Sigmoid colon (tissue), 6 donors: ENCODE measurements at regions not wholly inside any gene's neighbourhood (a gene's known extent, or its start where the extent isn't known, plus 50 kb on each side); places are given as distances from the start of the nearest gene placed in this dataset.

Source experiments
- DNase-seq: peaks from one replicate; pipeline ENCODE4 v3.0.0-alpha.2; 2019
- H3K27ac ChIP-seq, 4 donors: fragments of 200-600 bp; sonication (generic); one replicate each; pipeline ENCODE4 v1.5.1; 2016 to 2019; ENCODE audit warnings: mild to moderate bottlenecking in 1 of 4
- H3K27me3 ChIP-seq, 3 donors: fragments of 200-600 bp; sonication (generic); one replicate each; pipeline ENCODE4 v1.5.1; 2019; ENCODE audit warnings: mild to moderate bottlenecking in 1 of 3
- H3K36me3 ChIP-seq, 4 donors: fragments of 200-600 bp; sonication (generic); one replicate each; pipeline ENCODE4 v1.5.1; 2016 to 2019
- H3K4me1 ChIP-seq, 4 donors: fragments of 200-600 bp; sonication (generic); one replicate each; pipeline ENCODE4 v1.5.1; 2017 to 2019
- H3K4me3 ChIP-seq, 4 donors: fragments of 200-600 bp; sonication (generic); one replicate each; pipeline ENCODE4 v1.5.1; 2017 to 2019; ENCODE audit warnings: mild to moderate bottlenecking in 2 of 4, moderate library complexity in 1 of 4
- H3K9me3 ChIP-seq, 4 donors: fragments of 200-600 bp in 3 of 4; sonication (generic) in 3 of 4; one replicate each; pipeline versions ENCODE4 v1.5.1 to v1.6.1; 2013 to 2019
- EP300 ChIP-seq, 4 donors: sonication (generic); formaldehyde crosslinking; IDR thresholded peaks; one replicate each; pipeline ENCODE4 v1.6.1; 2017; ENCODE audit warnings: antibody characterized with exemption in 4 of 4
- POLR2A ChIP-seq, 2 donors: fragments of 450-650 bp; IDR thresholded peaks; one replicate each; pipeline ENCODE4 v1.6.1; 2016; ENCODE audit warnings: antibody characterized with exemption in 2 of 2, mild to moderate bottlenecking in 2 of 2, moderate library complexity in 2 of 2
- POLR2AphosphoS5 ChIP-seq, 4 donors: sonication (generic); formaldehyde crosslinking; IDR thresholded peaks; one replicate each; pipeline ENCODE4 v1.6.1; 2017; ENCODE audit warnings: antibody characterized with exemption in 4 of 4
- WGBS, 2 donors: extraction: QIAGEN DNeasy Blood & Tissue Kit; methylation state at CpG; one replicate each; pipeline ENCODE4 v1.1.7; 2013; 5-methylcytosine and 5-hydroxymethylcytosine counted together
- intact Hi-C: fragments of 100-400 bp; cut with DNase I; formaldehyde crosslinking; loops from one replicate; pipeline ENCODE4 v1.15.1; 2023
- TF ChIP-seq, protein P1 (sequence below), 4 experiments: fragments of 450-650 bp in 3 of 4; fragments of 200-600 bp in 1 of 4; IDR thresholded peaks; one replicate each; pipeline ENCODE4 v1.5.1; 2016 to 2019; ENCODE audit warnings: antibody characterized with exemption in 4 of 4, mild to moderate bottlenecking in 3 of 4, moderate library complexity in 2 of 4
- donor health status: healthy with polysubstance abuse.
- donor health status: healthy.

DNA sequence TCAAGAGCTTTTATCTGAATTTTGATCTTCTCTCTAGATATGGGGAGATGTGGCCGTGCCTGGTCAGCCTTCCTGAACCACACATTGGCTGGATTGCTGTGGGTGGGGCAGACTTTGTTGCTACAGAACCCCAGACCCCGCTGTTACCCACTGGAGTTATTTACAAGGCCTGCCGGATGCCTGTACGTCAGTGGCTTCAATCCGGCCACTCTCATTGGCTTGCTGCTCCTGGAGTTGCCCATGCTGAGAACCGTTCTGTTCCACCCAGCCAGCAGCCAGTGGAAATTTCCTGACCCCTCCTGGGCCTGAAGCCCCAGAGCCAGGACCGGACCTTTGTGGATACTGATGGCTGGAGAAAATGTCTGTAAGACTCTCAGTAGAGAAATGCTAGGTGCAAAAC lies 101.9 kb downstream of the TFAP2C start:
- Histone ChIP-seq H3K27ac (no peak overlapping the region), H3K36me3 (no peaks in the 10 kb centered on the region), H3K27me3 (no peaks in the 10 kb centered on the region), H3K4me1 (peaks cover 0 to 11% (median 10%) of the 10 kb centered on the region in 4 donors), H3K9me3 (no peaks in the 10 kb centered on the region), H3K4me3 (no peak overlapping the region)
- intact Hi-C loops = no loop called here
- no peak for DNase-seq
- whole genome bisulfite sequencing, 2 donors = 69 to 82% methylated on average over 7 of the region's 7 CpGs
- TF ChIP-seq EP300 (IDR thresholded peaks at IDR 0.05) = no peak
- TF ChIP-seq, protein P1, sequence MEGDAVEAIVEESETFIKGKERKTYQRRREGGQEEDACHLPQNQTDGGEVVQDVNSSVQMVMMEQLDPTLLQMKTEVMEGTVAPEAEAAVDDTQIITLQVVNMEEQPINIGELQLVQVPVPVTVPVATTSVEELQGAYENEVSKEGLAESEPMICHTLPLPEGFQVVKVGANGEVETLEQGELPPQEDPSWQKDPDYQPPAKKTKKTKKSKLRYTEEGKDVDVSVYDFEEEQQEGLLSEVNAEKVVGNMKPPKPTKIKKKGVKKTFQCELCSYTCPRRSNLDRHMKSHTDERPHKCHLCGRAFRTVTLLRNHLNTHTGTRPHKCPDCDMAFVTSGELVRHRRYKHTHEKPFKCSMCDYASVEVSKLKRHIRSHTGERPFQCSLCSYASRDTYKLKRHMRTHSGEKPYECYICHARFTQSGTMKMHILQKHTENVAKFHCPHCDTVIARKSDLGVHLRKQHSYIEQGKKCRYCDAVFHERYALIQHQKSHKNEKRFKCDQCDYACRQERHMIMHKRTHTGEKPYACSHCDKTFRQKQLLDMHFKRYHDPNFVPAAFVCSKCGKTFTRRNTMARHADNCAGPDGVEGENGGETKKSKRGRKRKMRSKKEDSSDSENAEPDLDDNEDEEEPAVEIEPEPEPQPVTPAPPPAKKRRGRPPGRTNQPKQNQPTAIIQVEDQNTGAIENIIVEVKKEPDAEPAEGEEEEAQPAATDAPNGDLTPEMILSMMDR (IDR thresholded peaks at IDR 0.05) = no peak
- TF ChIP-seq POLR2A (IDR thresholded peaks at IDR 0.05) = no peak
- TF ChIP-seq POLR2AphosphoS5 (IDR thresholded peaks at IDR 0.05) = no peak

DNA sequence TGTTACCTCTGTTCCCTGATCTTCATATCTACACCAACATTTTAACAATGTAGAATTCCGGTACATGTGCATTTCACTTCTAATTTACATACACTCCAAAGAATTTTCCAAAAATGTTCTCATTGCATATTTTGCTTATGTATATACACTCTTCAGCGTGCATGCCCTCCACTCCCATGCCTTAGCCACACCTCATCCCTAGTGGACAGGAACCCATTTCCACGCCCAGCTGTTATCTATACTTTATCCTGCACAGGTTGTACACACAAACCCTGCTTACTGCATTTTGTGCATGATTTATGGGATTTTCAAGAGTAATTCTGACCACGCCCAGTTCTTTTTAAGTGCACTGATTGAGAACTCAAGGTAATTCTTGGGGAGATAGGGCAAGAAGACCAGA lies 102.4 kb downstream of the TFAP2C start:
- 31 to 72% methylated on average over 4 of the region's 4 CpGs for WGBS, 2 donors
- no peak overlapping the region for H3K4me3 ChIP-seq
- TF ChIP-seq, protein P1 (IDR thresholded peaks at IDR 0.05) = no peak
- TF ChIP-seq POLR2AphosphoS5 (IDR thresholded peaks at IDR 0.05) (no peak), POLR2A (IDR thresholded peaks at IDR 0.05) (no peak), EP300 (IDR thresholded peaks at IDR 0.05) (no peak)
- H3K4me1 ChIP-seq = peaks cover 0 to 11% (median 10%) of the 10 kb centered on the region in 4 donors
- no peak overlapping the region for H3K27ac ChIP-seq
- no peaks in the 10 kb centered on the region for H3K27me3 ChIP-seq
- no peaks in the 10 kb centered on the region for H3K9me3 ChIP-seq
- DNase-seq = no peak
- intact Hi-C loops = no loop called here
- H3K36me3 ChIP-seq = no peaks in the 10 kb centered on the region

DNA sequence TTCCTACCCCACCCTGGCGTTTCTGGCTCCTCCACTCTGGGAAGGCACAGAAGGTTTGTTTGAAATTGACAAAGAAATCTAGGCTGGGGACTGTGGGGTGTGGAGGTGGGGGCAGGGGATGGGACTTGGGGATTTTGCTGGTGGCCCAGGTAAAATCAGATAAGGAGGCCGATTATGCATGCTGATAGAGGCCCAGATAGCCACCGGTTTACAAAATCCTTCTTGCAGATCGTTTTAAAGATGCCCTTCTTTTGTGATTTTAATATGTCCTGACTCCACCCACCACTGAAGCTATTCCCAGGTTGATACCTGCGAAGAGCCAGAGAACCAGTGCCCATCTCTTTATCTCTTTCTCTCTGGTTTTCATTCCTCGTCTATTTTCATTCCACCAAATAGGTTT lies 104.9 kb downstream of the TFAP2C start:
- intact Hi-C loops = no loop called here
- DNase-seq = no peak
- no peak for TF ChIP-seq POLR2A (IDR thresholded peaks at IDR 0.05)
- no peak for TF ChIP-seq POLR2AphosphoS5 (IDR thresholded peaks at IDR 0.05)
- TF ChIP-seq, protein P1 (IDR thresholded peaks at IDR 0.05) = no peak
- no peak for TF ChIP-seq EP300 (IDR thresholded peaks at IDR 0.05)
- Histone ChIP-seq H3K27me3 (no peaks in the 10 kb centered on the region), H3K36me3 (no peaks in the 10 kb centered on the region), H3K4me1 (peaks cover 0 to 11% (median 10%) of the 10 kb centered on the region in 4 donors), H3K4me3 (no peak overlapping the region), H3K9me3 (no peaks in the 10 kb centered on the region), H3K27ac (no peak overlapping the region)
- 40 to 54% methylated on average over 6 of the region's 6 CpGs for WGBS, 2 donors

DNA sequence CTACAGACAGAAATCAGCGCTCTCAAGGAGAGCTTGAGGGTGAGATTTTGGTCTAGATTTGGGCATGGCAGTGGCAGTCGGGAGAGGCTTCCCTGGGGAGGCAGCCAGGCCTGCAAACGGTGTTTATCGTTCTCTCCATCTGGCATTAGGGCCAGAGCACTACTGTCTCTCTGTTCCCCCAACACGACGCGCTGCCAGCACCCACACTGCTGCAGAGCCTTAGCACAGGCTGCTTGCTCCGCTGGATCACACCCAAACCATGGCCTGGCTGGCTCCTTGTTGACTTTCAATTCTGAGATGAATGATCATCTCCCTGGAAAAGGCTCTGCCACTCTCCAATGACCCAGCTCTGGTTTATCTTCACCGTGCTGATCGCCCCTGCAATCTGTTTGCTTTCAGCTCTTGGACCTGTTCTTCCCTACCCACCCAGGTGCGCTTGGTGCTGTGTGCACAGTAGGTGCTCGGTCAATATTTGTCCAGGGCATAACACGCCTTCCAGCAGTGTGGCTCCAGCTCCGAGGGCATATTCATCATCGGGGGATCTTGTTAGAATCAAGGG lies 106.1 kb downstream of the TFAP2C start:
- H3K27ac ChIP-seq = peak overlapping the region in 3 of 4 donors; percentile 47 to 57 (median 51)
- no peak overlapping the region for H3K4me3 ChIP-seq
- peaks cover 0 to 11% (median 10%) of the 10 kb centered on the region in 4 donors for H3K4me1 ChIP-seq
- DNase-seq = peak; percentile 84
- 32 to 47% methylated on average over 15 of the region's 15 CpGs for WGBS, 2 donors
- intact Hi-C loops = no loop called here
- peaks cover 0 to 4% (median 0%) of the 10 kb centered on the region in 3 donors for H3K27me3 ChIP-seq
- TF ChIP-seq POLR2AphosphoS5 (IDR thresholded peaks at IDR 0.05) = no peak
- no peak for TF ChIP-seq POLR2A (IDR thresholded peaks at IDR 0.05)
- TF ChIP-seq, protein P1 (IDR thresholded peaks at IDR 0.05) = no peak
- TF ChIP-seq EP300 (IDR thresholded peaks at IDR 0.05) = no peak
- no peaks in the 10 kb centered on the region for H3K36me3 ChIP-seq
- no peaks in the 10 kb centered on the region for H3K9me3 ChIP-seq
